ENCODE measurements at regions not wholly inside any gene's neighbourhood (a gene's known extent, or its start where the extent isn't known, plus 50 kb on each side); places are given as distances from the start of the nearest gene placed in this dataset.
"Not testable (repeated sequence)": the region's sequence is repeated elsewhere in the genome, so short reads cannot be mapped to it uniquely, and the experiment has no call there.

DNA sequence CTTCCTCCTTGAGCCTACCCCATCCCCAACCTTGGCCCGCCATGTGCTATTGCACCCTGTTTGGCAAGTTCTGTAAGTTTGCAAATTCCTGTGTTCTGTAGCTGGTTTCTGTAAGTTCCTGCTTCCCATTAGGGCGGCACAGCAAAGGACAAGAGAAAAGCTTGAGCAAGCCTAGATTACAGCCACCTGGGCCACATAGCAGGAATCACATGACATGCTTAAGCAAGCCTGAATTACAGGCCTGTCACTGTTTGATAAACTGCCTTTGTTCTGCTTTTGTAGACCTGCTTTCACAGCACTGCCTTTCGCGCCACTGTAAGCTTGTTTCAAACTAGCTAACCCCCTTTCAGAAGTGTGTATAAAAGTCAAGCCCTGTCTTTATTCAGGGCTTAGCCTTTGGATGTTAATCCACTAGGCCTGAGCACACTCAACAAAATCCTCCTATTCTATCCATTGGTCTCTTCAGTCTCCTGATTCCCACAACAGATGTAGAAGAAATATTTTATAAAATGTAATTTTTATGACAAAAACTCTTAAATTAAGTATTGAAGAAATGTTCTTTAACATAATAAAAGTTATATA is 906.8 kb upstream of the NDST4 start:
- Histone ChIP-seq H3K4me3 (ENCODE audit: low read length) (no peak overlapping the region), H2AFZ (ENCODE audit: low read depth, low read length) (no peak overlapping the region), H3K9me3 (ENCODE audit: low read length) (peaks cover 20% of the 10 kb centered on the region)

DNA sequence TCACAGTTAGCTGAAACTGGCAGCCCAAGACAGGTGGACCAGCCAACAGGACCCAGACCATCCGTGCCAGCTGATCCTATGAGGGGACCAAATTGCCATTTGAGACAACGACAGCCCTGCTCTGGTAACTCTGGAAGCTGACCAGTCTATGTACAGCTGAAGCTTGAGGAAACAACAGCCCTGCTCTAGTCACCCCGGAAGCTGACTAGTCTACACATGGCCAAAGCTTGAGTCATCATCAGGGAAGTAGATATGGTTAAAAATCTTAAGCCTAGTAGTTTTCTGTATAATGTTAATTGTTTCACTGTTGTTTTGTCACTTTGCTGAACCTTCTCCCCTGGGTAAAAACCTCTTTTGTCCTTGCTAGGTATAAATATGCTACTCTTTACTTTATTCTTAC is 905.4 kb upstream of the NDST4 start:
- Histone ChIP-seq H3K4me1 (ENCODE audit: insufficient read depth, low read length) (no peaks in the 10 kb centered on the region), H3K36me3 (ENCODE audit: insufficient read depth, low read length) (no peaks in the 10 kb centered on the region), H3K4me3 (ENCODE audit: low read length) (no peak overlapping the region), H2AFZ (ENCODE audit: low read depth, low read length) (no peak overlapping the region), H3K9me3 (ENCODE audit: low read length) (peaks cover 24% of the 10 kb centered on the region), H3K27me3 (ENCODE audit: insufficient read depth, low read length) (no peaks in the 10 kb centered on the region)

More for the DNA sequence above, 906.8 kb upstream of the NDST4 start:
- H3K4me1 ChIP-seq (ENCODE audit: insufficient read depth, low read length): no peaks in the 10 kb centered on the region
- no peaks in the 10 kb centered on the region for H3K36me3 ChIP-seq (ENCODE audit: insufficient read depth, low read length)
- H3K27me3 ChIP-seq (ENCODE audit: insufficient read depth, low read length): no peaks in the 10 kb centered on the region

DNA sequence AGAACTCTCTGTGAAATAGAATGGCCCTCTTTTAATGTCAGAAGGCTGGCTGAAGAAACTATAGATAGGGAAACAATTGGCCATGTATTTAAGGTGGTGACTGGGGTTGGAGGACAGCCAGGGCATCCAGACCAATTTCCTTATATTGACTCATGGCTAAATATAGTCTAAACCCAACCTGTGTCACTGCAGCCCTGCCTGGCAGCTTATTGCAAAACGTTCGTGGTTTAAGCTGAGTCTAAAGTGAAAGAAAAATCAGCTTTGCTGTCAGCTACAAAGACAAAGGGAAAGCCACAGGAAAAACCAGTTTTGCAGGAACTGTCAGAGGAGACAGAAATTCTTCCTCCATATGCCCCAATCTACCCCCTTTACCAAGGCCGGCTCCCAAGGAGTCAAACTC is 902.8 kb upstream of the NDST4 start:
- Histone ChIP-seq H3K4me3 (ENCODE audit: low read length) (no peak overlapping the region), H3K36me3 (ENCODE audit: insufficient read depth, low read length) (no peaks in the 10 kb centered on the region), H2AFZ (ENCODE audit: low read depth, low read length) (no peak overlapping the region), H3K27me3 (ENCODE audit: insufficient read depth, low read length) (no peaks in the 10 kb centered on the region), H3K4me1 (ENCODE audit: insufficient read depth, low read length) (peaks cover 3% of the 10 kb centered on the region), H3K9me3 (ENCODE audit: low read length) (peaks cover 24% of the 10 kb centered on the region)

DNA sequence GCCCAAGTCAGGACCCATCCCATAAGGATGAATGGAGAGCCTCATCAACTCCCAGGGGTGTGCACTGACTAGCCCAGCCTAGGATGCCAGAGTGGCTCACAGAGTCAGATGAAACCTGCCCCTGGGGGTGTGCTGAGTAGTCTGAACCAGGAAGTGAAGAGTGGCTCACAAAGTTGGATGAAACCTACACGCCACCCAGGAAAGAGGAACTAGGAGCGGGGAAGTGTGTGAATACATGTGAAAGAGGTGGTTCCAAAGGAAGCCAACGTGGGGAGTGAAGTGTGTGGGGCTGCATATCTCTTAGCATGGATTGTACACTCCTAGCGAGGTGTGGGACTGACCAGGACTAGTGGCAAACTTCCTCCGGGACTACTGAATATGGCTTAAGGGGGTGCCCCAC is 902.1 kb upstream of the NDST4 start:
- H3K9me3 ChIP-seq (ENCODE audit: low read length): peaks cover 24% of the 10 kb centered on the region
- H3K4me1 ChIP-seq (ENCODE audit: insufficient read depth, low read length): peaks cover 8% of the 10 kb centered on the region
- no peaks in the 10 kb centered on the region for H3K27me3 ChIP-seq (ENCODE audit: insufficient read depth, low read length)
- no peak overlapping the region for H3K4me3 ChIP-seq (ENCODE audit: low read length)
- no peaks in the 10 kb centered on the region for H3K36me3 ChIP-seq (ENCODE audit: insufficient read depth, low read length)
- H2AFZ ChIP-seq (ENCODE audit: low read depth, low read length): no peak overlapping the region

DNA sequence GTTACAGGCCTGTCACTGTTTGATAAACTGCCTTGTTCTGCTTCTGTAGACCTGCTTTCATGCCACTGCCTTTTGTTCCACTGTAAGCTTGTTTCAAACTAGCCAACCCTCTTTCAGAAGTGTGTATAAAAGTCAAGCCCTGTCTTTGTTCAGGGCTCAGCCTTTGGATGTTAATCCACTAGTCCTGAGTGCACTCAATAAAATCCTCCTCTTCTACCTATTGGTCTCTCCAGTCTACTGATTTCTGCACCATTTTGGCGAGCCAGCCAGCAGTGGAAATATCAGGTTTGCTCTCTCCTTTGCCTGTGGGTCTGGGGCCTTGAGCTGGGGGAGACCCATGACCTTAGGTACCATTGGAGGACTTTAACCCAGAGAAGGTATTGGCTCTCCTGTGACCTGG is 901.6 kb upstream of the NDST4 start:
- H3K27me3 ChIP-seq (ENCODE audit: insufficient read depth, low read length): no peaks in the 10 kb centered on the region
- H3K9me3 ChIP-seq (ENCODE audit: low read length): peaks cover 22% of the 10 kb centered on the region
- H3K4me1 ChIP-seq (ENCODE audit: insufficient read depth, low read length): peaks cover 10% of the 10 kb centered on the region
- no peak overlapping the region for H3K4me3 ChIP-seq (ENCODE audit: low read length)
- no peaks in the 10 kb centered on the region for H3K36me3 ChIP-seq (ENCODE audit: insufficient read depth, low read length)
- H2AFZ ChIP-seq (ENCODE audit: low read depth, low read length): no peak overlapping the region

DNA sequence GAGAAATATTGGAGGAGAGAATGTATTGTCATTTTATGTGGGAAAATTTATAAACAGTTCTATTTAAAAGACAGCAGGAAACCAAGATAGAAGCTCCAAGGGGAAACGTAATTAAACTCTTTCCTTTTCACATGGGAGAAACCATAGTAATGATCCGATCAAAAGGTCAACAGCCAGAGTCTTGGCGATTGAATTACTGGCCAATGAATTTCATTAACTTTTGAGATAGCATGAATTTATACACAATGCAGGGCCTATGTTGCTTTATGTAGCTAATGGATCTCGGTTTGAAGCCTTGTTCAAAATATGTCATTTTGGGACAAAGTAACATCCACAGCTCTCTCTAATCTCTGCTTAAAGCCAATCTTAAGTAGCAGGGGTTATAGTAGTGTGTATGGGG is 897.5 kb upstream of the NDST4 start:
- Histone ChIP-seq H3K4me3 (ENCODE audit: low read length) (no peak overlapping the region), H3K4me1 (ENCODE audit: insufficient read depth, low read length) (peaks cover 10% of the 10 kb centered on the region), H3K27me3 (ENCODE audit: insufficient read depth, low read length) (no peaks in the 10 kb centered on the region), H3K36me3 (ENCODE audit: insufficient read depth, low read length) (no peaks in the 10 kb centered on the region), H3K9me3 (ENCODE audit: low read length) (peaks cover 8% of the 10 kb centered on the region), H2AFZ (ENCODE audit: low read depth, low read length) (no peak overlapping the region)

DNA sequence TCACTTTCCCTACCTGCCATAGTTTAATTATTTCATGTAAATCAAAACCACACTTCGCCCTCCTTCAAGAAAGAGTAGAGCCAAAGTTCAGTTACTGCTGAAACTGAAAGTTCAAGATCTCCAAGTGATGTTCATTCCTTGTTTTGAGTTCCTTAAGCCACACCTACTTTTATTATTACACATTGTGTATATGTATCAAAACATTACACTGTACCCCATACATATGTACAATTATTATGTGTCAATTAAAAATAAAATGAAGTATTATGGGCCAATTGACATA is 892.3 kb upstream of the NDST4 start:
- H3K9me3 ChIP-seq (ENCODE audit: low read length): no peaks in the 10 kb centered on the region
- no peaks in the 10 kb centered on the region for H3K36me3 ChIP-seq (ENCODE audit: insufficient read depth, low read length)
- no peak overlapping the region for H3K4me3 ChIP-seq (ENCODE audit: low read length)
- H2AFZ ChIP-seq (ENCODE audit: low read depth, low read length): no peak overlapping the region
- no peaks in the 10 kb centered on the region for H3K27me3 ChIP-seq (ENCODE audit: insufficient read depth, low read length)
- H3K4me1 ChIP-seq (ENCODE audit: insufficient read depth, low read length): peaks cover 5% of the 10 kb centered on the region

DNA sequence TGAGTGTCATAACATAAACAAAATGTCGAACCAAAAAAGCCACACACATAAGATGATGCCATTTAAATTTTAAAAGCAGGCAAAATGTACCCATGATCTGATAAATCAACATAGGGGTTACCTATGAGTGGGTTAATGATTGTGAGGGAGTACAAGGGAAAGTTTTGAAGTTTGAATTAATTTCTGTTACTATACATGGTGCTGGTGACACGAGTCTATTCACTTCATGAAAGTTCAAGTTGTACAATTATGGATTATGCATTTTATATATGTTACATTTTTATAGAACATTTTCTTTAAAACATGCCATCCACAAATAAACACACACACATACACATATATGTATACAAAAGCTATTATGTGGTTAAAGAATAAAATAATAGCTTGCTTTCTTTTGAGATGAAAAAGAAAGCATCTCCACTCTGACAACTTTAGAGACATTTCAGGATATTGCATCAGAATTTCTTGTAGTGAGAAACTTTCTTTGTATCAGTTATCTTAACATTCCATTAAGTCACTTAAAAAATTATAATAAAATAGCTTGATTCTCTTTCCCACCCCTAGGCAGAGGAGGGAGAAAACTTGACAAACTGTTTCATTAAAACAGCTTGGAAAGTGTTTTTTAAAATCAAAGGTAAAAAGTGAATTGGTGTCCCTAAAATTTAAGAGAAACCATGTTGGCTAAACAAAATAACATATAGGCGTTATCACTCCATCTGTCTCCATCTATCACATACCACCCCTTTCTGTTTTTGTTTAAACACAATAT is 891.8 kb upstream of the NDST4 start:
- Histone ChIP-seq H3K4me3 (ENCODE audit: low read length) (no peak overlapping the region), H3K27me3 (ENCODE audit: insufficient read depth, low read length) (no peaks in the 10 kb centered on the region), H3K4me1 (ENCODE audit: insufficient read depth, low read length) (no peaks in the 10 kb centered on the region), H3K9me3 (ENCODE audit: low read length) (no peaks in the 10 kb centered on the region), H3K36me3 (ENCODE audit: insufficient read depth, low read length) (no peaks in the 10 kb centered on the region), H2AFZ (ENCODE audit: low read depth, low read length) (no peak overlapping the region)

DNA sequence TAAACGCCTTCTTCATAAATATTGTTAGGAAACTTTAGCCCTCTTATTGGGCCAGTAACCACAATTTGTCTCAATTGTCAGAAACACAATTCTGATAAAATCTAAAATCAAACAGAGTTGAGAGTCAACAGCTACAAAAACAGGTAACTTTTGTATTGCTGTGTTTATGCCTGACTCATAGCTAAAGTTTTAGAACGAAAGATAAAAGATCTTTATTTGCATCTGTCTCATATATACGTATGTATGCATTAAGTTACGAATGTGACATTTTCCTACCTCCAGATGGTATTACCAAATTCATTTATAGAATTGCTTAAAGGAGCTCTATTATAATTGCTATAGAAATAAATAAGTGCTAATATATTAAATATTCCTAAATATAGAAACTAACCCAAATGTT is 887.9 kb upstream of the NDST4 start:
- Histone ChIP-seq H3K9me3 (ENCODE audit: low read length) (no peaks in the 10 kb centered on the region), H2AFZ (ENCODE audit: low read depth, low read length) (no peak overlapping the region), H3K36me3 (ENCODE audit: insufficient read depth, low read length) (no peaks in the 10 kb centered on the region), H3K4me3 (ENCODE audit: low read length) (no peak overlapping the region), H3K4me1 (ENCODE audit: insufficient read depth, low read length) (no peaks in the 10 kb centered on the region), H3K27me3 (ENCODE audit: insufficient read depth, low read length) (no peaks in the 10 kb centered on the region)

DNA sequence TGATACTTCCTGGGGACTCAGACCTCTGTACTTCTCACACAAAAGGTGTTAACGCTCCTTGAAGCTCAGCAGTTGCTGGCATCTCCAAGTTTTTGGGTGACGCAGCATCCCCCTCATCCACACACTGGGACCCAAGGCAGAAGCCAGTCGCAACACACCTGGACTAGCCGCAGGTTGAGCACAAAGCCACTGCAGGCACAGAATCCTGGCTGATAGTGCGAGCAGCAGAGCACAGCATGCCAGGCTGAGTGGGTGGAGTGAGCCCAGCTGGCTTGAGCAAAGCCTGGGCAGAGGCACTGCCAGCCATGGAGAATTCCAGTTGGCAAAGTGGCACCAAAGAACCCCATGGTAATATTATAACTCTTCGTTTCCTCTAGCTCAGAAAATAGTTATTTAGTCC is 873.2 kb upstream of the NDST4 start:
- H2AFZ ChIP-seq (ENCODE audit: low read depth, low read length): no peak overlapping the region
- H3K27me3 ChIP-seq (ENCODE audit: insufficient read depth, low read length): no peaks in the 10 kb centered on the region
- H3K9me3 ChIP-seq (ENCODE audit: low read length): no peaks in the 10 kb centered on the region
- H3K4me3 ChIP-seq (ENCODE audit: low read length): no peak overlapping the region
- no peaks in the 10 kb centered on the region for H3K4me1 ChIP-seq (ENCODE audit: insufficient read depth, low read length)
- no peaks in the 10 kb centered on the region for H3K36me3 ChIP-seq (ENCODE audit: insufficient read depth, low read length)

DNA sequence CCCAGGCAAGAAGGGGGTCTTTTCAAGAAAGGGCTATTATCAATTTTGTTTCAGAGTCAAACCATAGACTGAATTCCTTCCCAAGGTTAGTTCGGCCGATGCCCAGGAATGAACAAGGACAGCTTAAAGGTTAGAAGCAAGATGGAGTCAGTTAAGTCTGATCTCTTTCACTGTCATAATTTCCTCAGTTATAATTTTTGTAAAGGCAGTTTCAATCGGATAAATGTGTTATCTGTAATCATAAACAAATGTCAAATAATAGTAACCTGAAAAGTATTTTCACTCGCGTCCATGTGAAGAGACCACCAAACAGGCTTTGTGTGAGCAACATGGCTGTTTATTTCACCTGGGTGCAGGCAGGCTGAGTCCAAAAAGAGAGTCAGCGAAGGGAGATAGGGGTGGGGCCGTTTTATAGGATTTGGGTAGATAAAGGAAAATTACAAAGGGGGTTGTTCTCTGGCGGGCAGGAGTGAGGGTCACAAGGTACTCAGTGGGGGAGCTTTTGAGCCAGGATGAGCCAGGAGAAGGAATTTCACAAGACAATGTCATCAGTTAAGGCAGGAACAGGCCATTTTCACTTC is 862.1 kb upstream of the NDST4 start:
- H3K4me1 ChIP-seq (ENCODE audit: insufficient read depth, low read length): peaks cover 12% of the 10 kb centered on the region
- not testable (repeated sequence) for H3K4me3 ChIP-seq (ENCODE audit: low read length); H3K9me3 ChIP-seq (ENCODE audit: low read length)

DNA sequence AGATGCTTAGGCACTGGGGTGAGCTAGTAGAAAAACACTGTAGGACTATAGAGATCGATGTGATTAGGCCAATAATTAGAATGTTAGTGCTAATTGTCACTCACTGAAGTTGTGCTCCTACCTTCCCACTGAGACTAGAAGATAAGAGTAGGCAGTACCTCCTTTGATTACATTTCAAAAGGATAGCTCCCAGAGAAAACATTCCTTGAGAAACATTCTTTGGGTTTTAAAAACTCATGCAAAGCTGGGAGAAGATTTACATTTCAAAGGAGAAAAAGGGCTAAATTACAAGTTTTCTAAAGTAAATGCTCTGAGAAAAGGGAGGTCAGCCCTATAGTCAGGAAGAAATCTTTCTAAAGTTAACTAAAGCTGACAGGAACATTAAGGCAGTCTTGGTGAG is 860.3 kb upstream of the NDST4 start:
- peak overlapping the region; percentile 87 for H2AFZ ChIP-seq (ENCODE audit: low read depth, low read length)
- H3K9me3 ChIP-seq (ENCODE audit: low read length): peaks cover 3% of the 10 kb centered on the region
- H3K27me3 ChIP-seq (ENCODE audit: insufficient read depth, low read length): no peaks in the 10 kb centered on the region
- no peaks in the 10 kb centered on the region for H3K36me3 ChIP-seq (ENCODE audit: insufficient read depth, low read length)
- peaks cover 12% of the 10 kb centered on the region for H3K4me1 ChIP-seq (ENCODE audit: insufficient read depth, low read length)
- H3K4me3 ChIP-seq (ENCODE audit: low read length): no peak overlapping the region

More for the DNA sequence above, 862.1 kb upstream of the NDST4 start:
- not testable (repeated sequence) for H3K27me3 ChIP-seq (ENCODE audit: insufficient read depth, low read length); H3K36me3 ChIP-seq (ENCODE audit: insufficient read depth, low read length); H2AFZ ChIP-seq (ENCODE audit: low read depth, low read length)

DNA sequence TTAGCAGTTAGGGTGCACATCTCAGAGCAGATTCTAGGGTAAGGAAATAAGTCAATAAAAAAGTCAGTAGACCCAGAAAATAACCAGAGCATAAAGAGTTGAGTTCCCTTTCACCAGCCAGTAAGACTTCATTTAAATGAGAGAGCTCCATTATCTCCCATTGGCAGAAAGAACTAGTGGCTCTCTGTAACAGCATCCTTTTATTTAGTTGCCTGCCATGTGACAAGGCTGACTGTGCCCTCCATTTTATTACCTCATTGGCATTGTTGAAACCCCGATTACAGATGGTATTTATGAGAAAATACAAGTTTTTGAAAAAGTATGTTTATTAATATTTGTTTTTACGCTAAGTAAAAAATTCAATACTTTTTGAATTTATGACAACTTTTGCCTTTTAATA is 859.5 kb upstream of the NDST4 start:
- Histone ChIP-seq H3K9me3 (ENCODE audit: low read length) (peaks cover 3% of the 10 kb centered on the region), H2AFZ (ENCODE audit: low read depth, low read length) (no peak overlapping the region), H3K36me3 (ENCODE audit: insufficient read depth, low read length) (no peaks in the 10 kb centered on the region), H3K4me3 (ENCODE audit: low read length) (no peak overlapping the region), H3K27me3 (ENCODE audit: insufficient read depth, low read length) (no peaks in the 10 kb centered on the region), H3K4me1 (ENCODE audit: insufficient read depth, low read length) (peaks cover 12% of the 10 kb centered on the region)

DNA sequence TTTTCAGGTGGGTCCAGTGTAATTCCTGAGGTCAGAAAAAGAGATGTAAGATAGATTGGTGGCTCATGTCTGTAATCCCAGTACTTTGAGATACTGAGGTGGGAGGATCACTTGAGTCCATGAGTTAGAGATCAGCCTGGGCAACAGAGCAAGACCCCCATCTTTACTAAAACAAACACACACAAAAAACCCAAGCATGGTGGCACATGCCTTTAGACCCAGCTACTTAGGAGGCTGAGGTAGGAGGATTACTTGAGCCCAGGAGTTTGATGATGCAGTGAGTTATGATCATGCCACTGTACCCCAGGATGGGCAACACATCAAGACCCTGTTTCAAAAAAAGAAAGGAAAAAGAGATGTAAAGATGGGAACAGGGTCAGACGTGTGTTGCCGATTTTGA is 857.4 kb upstream of the NDST4 start:
- no peaks in the 10 kb centered on the region for H3K27me3 ChIP-seq (ENCODE audit: insufficient read depth, low read length)
- H2AFZ ChIP-seq (ENCODE audit: low read depth, low read length): no peak overlapping the region
- H3K4me1 ChIP-seq (ENCODE audit: insufficient read depth, low read length): peaks cover 12% of the 10 kb centered on the region
- no peak overlapping the region for H3K4me3 ChIP-seq (ENCODE audit: low read length)
- no peaks in the 10 kb centered on the region for H3K36me3 ChIP-seq (ENCODE audit: insufficient read depth, low read length)
- peaks cover 3% of the 10 kb centered on the region for H3K9me3 ChIP-seq (ENCODE audit: low read length)

Measured in neuron (in vitro differentiated cells).